Lower leg skin (tissue), 4 donors: ENCODE measurements at regions not wholly inside any gene's neighbourhood (a gene's known extent, or its start where the extent isn't known, plus 50 kb on each side); places are given as distances from the start of the nearest gene placed in this dataset.

Source experiments
- DNase-seq, 2 donors: peaks; one replicate each; pipeline ENCODE4 v3.0.0-alpha.2; 2019; ENCODE audit warnings: low spot score in 2 of 2
- H3K4me3 ChIP-seq: fragments of 200-600 bp; sonication (generic); 2 replicates; pipeline ENCODE4 v1.5.1; 2017; ENCODE audit warnings: mild to moderate bottlenecking, low read depth; ENCODE audit not compliant: poor library complexity, severe bottlenecking
- CTCF ChIP-seq, 3 donors: fragments of 450-650 bp; IDR thresholded peaks; one replicate each; pipeline ENCODE4 v1.5.1; 2016; ENCODE audit warnings: antibody characterized with exemption in 3 of 3, mild to moderate bottlenecking in 3 of 3, moderate library complexity in 2 of 3
- POLR2A ChIP-seq, 2 donors: fragments of 450-650 bp; IDR thresholded peaks; one replicate each; pipeline ENCODE4 v1.6.1; 2016 to 2017; ENCODE audit warnings: antibody characterized with exemption in 2 of 2, mild to moderate bottlenecking in 1 of 2, moderate library complexity in 1 of 2
- WGBS, 2 donors: methylation state at CpG; one replicate each; pipeline ENCODE4 v1.1.5; 2018; 5-methylcytosine and 5-hydroxymethylcytosine counted together
- intact Hi-C: fragments of 100-400 bp; cut with DNase I; formaldehyde crosslinking; loops from one replicate; pipeline ENCODE4 v1.15.0; 2023; ENCODE audit warnings: low total_unique reads

DNA sequence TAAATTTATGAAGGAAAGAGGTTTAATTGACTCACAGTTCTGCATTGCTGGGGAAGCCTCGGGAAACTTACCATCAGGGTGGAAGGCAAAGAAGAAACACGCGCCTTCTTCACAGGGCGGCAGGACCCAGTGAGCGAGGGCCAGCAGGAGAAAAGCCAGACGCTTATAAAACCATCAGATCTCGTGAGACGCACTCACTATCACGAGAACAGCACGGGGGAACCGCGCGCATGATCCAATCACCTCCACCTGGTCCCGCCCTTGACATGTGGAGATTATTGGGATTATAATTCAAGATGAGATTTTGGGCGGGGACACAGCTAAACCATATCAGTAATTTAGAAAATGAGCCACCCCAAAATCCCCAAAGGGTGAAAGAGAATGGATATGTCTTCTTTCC, 187.1 kb downstream of the RAP2A start:
- WGBS, 2 donors = 92 to 93% methylated on average over 15 of the region's 15 CpGs
- no peak overlapping the region for H3K4me3 ChIP-seq
- intact Hi-C loops = no loop called here
- DNase-seq = no peak
- TF ChIP-seq CTCF (IDR thresholded peaks at IDR 0.05) = no peak
- no peak for TF ChIP-seq POLR2A (IDR thresholded peaks at IDR 0.05)

DNA sequence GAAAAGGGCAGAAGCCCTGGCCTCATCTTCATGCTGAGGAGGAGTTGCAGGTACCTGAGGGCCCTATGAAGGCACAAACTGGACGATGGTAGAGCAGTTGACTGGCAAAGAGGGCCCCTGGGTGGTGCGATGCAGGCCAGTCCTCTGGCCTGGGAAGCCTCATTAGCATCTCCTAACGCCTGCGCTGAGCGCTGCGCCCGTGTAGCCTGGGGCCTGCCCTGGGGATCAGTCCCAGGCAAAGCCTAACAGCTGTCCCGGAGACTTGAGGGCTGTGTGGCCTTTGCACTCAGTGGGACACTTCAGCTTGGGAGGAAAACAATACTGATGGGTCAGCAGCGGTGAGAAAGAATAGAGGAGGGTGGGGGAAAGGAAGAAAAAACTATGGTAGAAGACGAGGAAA, 187.7 kb downstream of the RAP2A start:
- intact Hi-C loops = no loop called here
- DNase-seq = no peak
- 58 to 63% methylated on average over 10 of the region's 10 CpGs for WGBS, 2 donors
- H3K4me3 ChIP-seq = no peak overlapping the region
- TF ChIP-seq POLR2A (IDR thresholded peaks at IDR 0.05) (no peak), CTCF (IDR thresholded peaks at IDR 0.05) (no peak)

- intact Hi-C loops = no loop called here
- whole genome bisulfite sequencing, 2 donors = 23 to 31% methylated on average over 4 of the region's 4 CpGs
- H3K4me3 ChIP-seq = no peak overlapping the region
- TF ChIP-seq CTCF (IDR thresholded peaks at IDR 0.05) (no peak), POLR2A (IDR thresholded peaks at IDR 0.05) (no peak)
- peak in 1 of 2 donors; percentile 26 for DNase-seq
These were observed 193.6 kb downstream of the RAP2A start for GRCh38 chr13:97627566-97627965.

DNA sequence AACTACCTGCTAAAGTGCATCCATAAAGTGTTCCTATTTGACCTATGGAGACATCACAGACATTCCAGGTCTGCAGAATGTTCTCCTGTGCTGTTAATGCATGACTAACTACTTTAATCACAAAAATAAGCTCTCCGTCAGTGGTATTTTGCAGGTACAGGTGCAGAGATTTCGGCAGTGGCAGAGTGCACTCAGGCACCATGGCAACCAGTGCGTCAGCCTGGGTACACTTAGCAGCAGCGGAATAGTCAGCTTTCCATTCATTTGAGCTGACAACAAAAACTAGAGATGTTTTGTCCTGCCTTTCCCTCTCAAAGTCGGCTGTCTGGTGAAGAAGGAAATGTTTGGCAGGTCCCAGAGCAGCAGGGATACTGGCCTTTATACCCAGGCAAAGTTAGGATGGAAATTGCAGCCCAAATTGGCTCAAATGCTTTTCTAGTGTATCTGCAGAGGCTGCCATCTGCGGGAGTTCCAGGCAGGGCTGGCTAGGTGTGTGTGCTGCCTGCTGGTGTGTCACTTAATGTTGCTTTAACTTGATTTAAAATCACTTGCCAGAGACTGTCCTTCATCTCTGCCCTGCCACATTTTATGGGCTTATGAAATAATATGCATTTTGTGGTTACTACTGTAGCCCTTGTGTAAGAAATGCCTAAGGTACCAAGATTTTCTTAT, 195.8 kb downstream of the RAP2A start:
- WGBS, 2 donors = 67 to 75% methylated on average over 6 of the region's 6 CpGs
- intact Hi-C loops = no loop called here
- H3K4me3 ChIP-seq = no peak overlapping the region
- TF ChIP-seq POLR2A (IDR thresholded peaks at IDR 0.05) = no peak
- TF ChIP-seq CTCF (IDR thresholded peaks at IDR 0.05) = no peak
- no peak for DNase-seq

- DNase-seq = no peak
- intact Hi-C loops = no loop called here
- TF ChIP-seq POLR2A (IDR thresholded peaks at IDR 0.05) (no peak), CTCF (IDR thresholded peaks at IDR 0.05) (no peak)
- no peak overlapping the region for H3K4me3 ChIP-seq
- 90 to 92% methylated on average over 4 of the region's 4 CpGs for WGBS, 2 donors
These were observed 196.8 kb downstream of the RAP2A start for GRCh38 chr13:97630725-97631124.

- intact Hi-C loops = no loop called here
- TF ChIP-seq POLR2A (IDR thresholded peaks at IDR 0.05) (no peak), CTCF (IDR thresholded peaks at IDR 0.05) (no peak)
- H3K4me3 ChIP-seq = no peak overlapping the region
- 46 to 64% methylated on average over 3 of the region's 3 CpGs for WGBS, 2 donors
- DNase-seq = no peak
These were observed 197.2 kb downstream of the RAP2A start for GRCh38 chr13:97631158-97631557.
